Hepatocyte (in vitro differentiated cells): ENCODE measurements at regions not wholly inside any gene's neighbourhood (a gene's known extent, or its start where the extent isn't known, plus 50 kb on each side); places are given as distances from the start of the nearest gene placed in this dataset.

Source experiments
- DNase-seq: peaks from one replicate; pipeline ENCODE4 v3.0.0-alpha.2; 2016; ENCODE audit warnings: low spot score
- H2AFZ ChIP-seq: fragments of 200-600 bp; sonication (generic); 2 replicates; pipeline ENCODE4 v1.6.0; 2016; ENCODE audit warnings: antibody characterized with exemption, mild to moderate bottlenecking
- H3K27ac ChIP-seq: fragments of 200-600 bp; sonication (generic); 2 replicates; pipeline ENCODE4 v1.5.1; 2016; ENCODE audit warnings: mild to moderate bottlenecking
- H3K27me3 ChIP-seq: fragments of 200-600 bp; sonication (generic); 2 replicates; pipeline ENCODE4 v1.6.1; 2016
- H3K36me3 ChIP-seq: fragments of 200-600 bp; sonication (generic); replicated peaks from 2 replicates; pipeline ENCODE4 v1.5.1; 2016; ENCODE audit warnings: low read depth; ENCODE audit not compliant: insufficient read depth
- H3K4me1 ChIP-seq: fragments of 200-600 bp; sonication (generic); 2 replicates; pipeline ENCODE4 v1.5.1; 2016; ENCODE audit warnings: mild to moderate bottlenecking, moderate library complexity; ENCODE audit not compliant: insufficient read depth
- H3K4me2 ChIP-seq: fragments of 200-600 bp; sonication (generic); 2 replicates; pipeline ENCODE4 v1.6.0; 2016
- H3K4me3 ChIP-seq: fragments of 200-600 bp; sonication (generic); 2 replicates; pipeline ENCODE4 v1.5.1; 2016; ENCODE audit warnings: mild to moderate bottlenecking
- H3K79me2 ChIP-seq: fragments of 200-600 bp; sonication (generic); 2 replicates; pipeline ENCODE4 v1.6.0; 2017; ENCODE audit warnings: mild to moderate bottlenecking
- H3K9me2 ChIP-seq: fragments of 200-600 bp; sonication (generic); replicated peaks from 2 replicates; pipeline ENCODE4 v1.6.0; 2017; ENCODE audit warnings: mild to moderate bottlenecking; ENCODE audit not compliant: insufficient read depth
- H3K9me3 ChIP-seq: fragments of 200-600 bp; sonication (generic); 2 replicates; pipeline ENCODE4 v1.5.1; 2016; ENCODE audit warnings: low read depth, mild to moderate bottlenecking
- H4K20me1 ChIP-seq: fragments of 200-600 bp; sonication (generic); 2 replicates; pipeline ENCODE4 v1.6.0; 2016; ENCODE audit warnings: mild to moderate bottlenecking; ENCODE audit not compliant: insufficient read depth, poor library complexity, severe bottlenecking
- EZH2 ChIP-seq: fragments of 200-600 bp; sonication (generic); IDR thresholded peaks from 2 replicates; pipeline ENCODE4 v1.6.1; 2016; ENCODE audit warnings: antibody characterized with exemption, mild to moderate bottlenecking, borderline replicate concordance
- EZH2phosphoT487 ChIP-seq: fragments of 200-600 bp; sonication (generic); IDR thresholded peaks from one replicate; pipeline ENCODE4 v1.6.1; 2018; ENCODE audit warnings: antibody characterized with exemption, mild to moderate bottlenecking, low read depth, moderate library complexity; ENCODE audit not compliant: unreplicated experiment, severe bottlenecking
- WGBS: methylation state at CpG from one replicate; pipeline ENCODE4 v1.1.6; 2016; ENCODE audit warnings: low lambda C conversion rate; ENCODE audit errors: missing lambda C conversion rate; 5-methylcytosine and 5-hydroxymethylcytosine counted together
- TF ChIP-seq, protein P1 (sequence below): fragments of 200-600 bp; sonication (generic); IDR thresholded peaks from 2 replicates; pipeline ENCODE4 v1.5.1; 2016; ENCODE audit warnings: antibody characterized with exemption, mild to moderate bottlenecking; ENCODE audit not compliant: poor library complexity

DNA sequence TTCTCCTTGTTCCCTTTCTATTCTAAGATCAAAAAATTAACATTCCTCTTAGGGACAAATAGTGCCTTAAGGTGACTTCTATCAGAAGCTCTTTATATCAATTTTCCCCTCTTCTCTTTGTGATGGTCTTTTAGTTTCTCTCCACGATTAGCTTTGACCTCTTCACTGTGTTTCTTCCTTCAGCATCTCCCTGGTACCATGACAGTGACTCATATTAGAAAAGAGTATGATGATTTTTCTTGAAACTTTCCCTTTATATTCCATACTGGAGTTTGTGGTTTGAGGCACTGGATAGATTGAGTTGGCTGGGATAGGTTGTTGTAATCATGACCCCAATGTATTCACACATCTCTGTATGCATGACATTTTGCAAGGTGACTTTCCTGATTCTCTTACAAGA is 335.6 kb upstream of the GLI3 start:
- H3K36me3 ChIP-seq: no peaks in the 10 kb centered on the region
- no peaks in the 10 kb centered on the region for H4K20me1 ChIP-seq
- peaks cover 36% of the 10 kb centered on the region for H3K4me1 ChIP-seq
- no peak overlapping the region for H3K4me2 ChIP-seq
- no peak overlapping the region for H2AFZ ChIP-seq
- H3K27ac ChIP-seq: no peak overlapping the region
- no peaks in the 10 kb centered on the region for H3K79me2 ChIP-seq
- no peaks in the 10 kb centered on the region for H3K27me3 ChIP-seq
- TF ChIP-seq EZH2phosphoT487 (no peak), EZH2 (no peak)
- H3K9me2 ChIP-seq: no peaks in the 10 kb centered on the region
- WGBS: 71% methylated on average over 1 of the region's 1 CpG
- no peak overlapping the region for H3K4me3 ChIP-seq
- no peak for DNase-seq
- no peaks in the 10 kb centered on the region for H3K9me3 ChIP-seq

GRCh38 chr7:42572056-42572455 is 335.0 kb upstream of the GLI3 start:
- TF ChIP-seq, protein P1, sequence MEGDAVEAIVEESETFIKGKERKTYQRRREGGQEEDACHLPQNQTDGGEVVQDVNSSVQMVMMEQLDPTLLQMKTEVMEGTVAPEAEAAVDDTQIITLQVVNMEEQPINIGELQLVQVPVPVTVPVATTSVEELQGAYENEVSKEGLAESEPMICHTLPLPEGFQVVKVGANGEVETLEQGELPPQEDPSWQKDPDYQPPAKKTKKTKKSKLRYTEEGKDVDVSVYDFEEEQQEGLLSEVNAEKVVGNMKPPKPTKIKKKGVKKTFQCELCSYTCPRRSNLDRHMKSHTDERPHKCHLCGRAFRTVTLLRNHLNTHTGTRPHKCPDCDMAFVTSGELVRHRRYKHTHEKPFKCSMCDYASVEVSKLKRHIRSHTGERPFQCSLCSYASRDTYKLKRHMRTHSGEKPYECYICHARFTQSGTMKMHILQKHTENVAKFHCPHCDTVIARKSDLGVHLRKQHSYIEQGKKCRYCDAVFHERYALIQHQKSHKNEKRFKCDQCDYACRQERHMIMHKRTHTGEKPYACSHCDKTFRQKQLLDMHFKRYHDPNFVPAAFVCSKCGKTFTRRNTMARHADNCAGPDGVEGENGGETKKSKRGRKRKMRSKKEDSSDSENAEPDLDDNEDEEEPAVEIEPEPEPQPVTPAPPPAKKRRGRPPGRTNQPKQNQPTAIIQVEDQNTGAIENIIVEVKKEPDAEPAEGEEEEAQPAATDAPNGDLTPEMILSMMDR: no peak
- TF ChIP-seq EZH2 (no peak), EZH2phosphoT487 (no peak)
- no peak for DNase-seq
- Histone ChIP-seq H3K27me3 (no peaks in the 10 kb centered on the region), H3K9me3 (no peaks in the 10 kb centered on the region), H3K4me3 (no peak overlapping the region), H4K20me1 (no peaks in the 10 kb centered on the region), H3K4me1 (peaks cover 36% of the 10 kb centered on the region), H3K27ac (no peak overlapping the region), H3K4me2 (peak overlapping the region; percentile 17), H3K79me2 (no peaks in the 10 kb centered on the region), H2AFZ (no peak overlapping the region), H3K9me2 (no peaks in the 10 kb centered on the region), H3K36me3 (no peaks in the 10 kb centered on the region)
- WGBS: 52% methylated on average over 8 of the region's 8 CpGs

- Histone ChIP-seq H3K36me3 (no peaks in the 10 kb centered on the region), H3K4me3 (no peak overlapping the region), H3K4me1 (peaks cover 34% of the 10 kb centered on the region), H3K9me2 (no peaks in the 10 kb centered on the region), H4K20me1 (no peaks in the 10 kb centered on the region), H3K27me3 (no peaks in the 10 kb centered on the region), H3K27ac (no peak overlapping the region), H3K79me2 (no peaks in the 10 kb centered on the region), H3K4me2 (no peak overlapping the region), H3K9me3 (no peaks in the 10 kb centered on the region), H2AFZ (no peak overlapping the region)
- 92% methylated on average over 2 of the region's 2 CpGs for WGBS
- DNase-seq: no peak
- TF ChIP-seq EZH2phosphoT487: no peak
- no peak for TF ChIP-seq EZH2
- TF ChIP-seq, protein P1: no peak
Measured at GRCh38 chr7:42570944-42571343, 333.9 kb upstream of the GLI3 start.

DNA sequence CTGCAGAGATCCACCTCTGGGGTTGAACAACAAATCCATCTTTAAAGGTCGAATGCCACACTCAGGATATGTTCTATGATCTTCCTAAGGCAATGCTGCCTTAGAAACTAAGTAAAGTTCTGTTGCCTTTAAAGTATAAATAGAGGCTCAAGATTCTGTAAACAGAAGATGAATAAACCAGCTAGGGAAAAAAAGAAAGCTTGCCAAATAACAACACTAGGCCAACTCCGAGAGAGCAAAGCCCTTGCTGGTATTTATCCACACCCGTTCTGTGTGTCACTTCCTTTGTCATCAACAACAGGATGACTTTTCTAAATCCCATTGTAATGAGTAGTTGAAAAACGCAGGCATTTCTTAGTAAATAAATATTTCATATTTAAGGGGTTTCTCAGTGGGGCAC is 330.0 kb upstream of the GLI3 start:
- WGBS: 41% methylated on average over 4 of the region's 4 CpGs
- Histone ChIP-seq H3K9me3 (no peaks in the 10 kb centered on the region), H3K9me2 (no peaks in the 10 kb centered on the region), H4K20me1 (no peaks in the 10 kb centered on the region), H3K36me3 (no peaks in the 10 kb centered on the region), H3K4me2 (no peak overlapping the region), H3K79me2 (no peaks in the 10 kb centered on the region), H2AFZ (no peak overlapping the region), H3K27ac (peak overlapping the region; percentile 17), H3K27me3 (no peaks in the 10 kb centered on the region), H3K4me1 (peaks cover 8% of the 10 kb centered on the region), H3K4me3 (no peak overlapping the region)
- no peak for DNase-seq
- TF ChIP-seq EZH2: no peak
- TF ChIP-seq, protein P1: no peak
- TF ChIP-seq EZH2phosphoT487: no peak
